Ammon's horn (tissue), 1 donor: ENCODE measurements at regions not wholly inside any gene's neighbourhood (a gene's known extent, or its start where the extent isn't known, plus 50 kb on each side); places are given as distances from the start of the nearest gene placed in this dataset.

Experiments
- DNase-seq: peaks from one replicate; pipeline ENCODE4 v3.0.0-alpha.2; 2016; ENCODE audit warnings: low spot score

GRCh38 chr10:4581929-4582328, 244.1 kb upstream of the AKR1E2 start:
- no peak for DNase-seq

GRCh38 chr10:4579844-4580243, 246.2 kb upstream of the AKR1E2 start:
- no peak for DNase-seq

GRCh38 chr10:4576206-4576605, 249.8 kb upstream of the AKR1E2 start:
- DNase-seq = no peak

GRCh38 chr10:4569151-4569550, 256.9 kb upstream of the AKR1E2 start:
- no peak for DNase-seq

GRCh38 chr10:4568731-4569130, 257.3 kb upstream of the AKR1E2 start:
- no peak for DNase-seq

GRCh38 chr10:4568086-4568485, 257.9 kb upstream of the AKR1E2 start:
- no peak for DNase-seq

GRCh38 chr10:4567637-4568036, 258.4 kb upstream of the AKR1E2 start:
- no peak for DNase-seq

- DNase-seq = no peak
Measured at GRCh38 chr10:4566011-4566410, 260.0 kb upstream of the AKR1E2 start.

GRCh38 chr10:4561296-4561695, 264.7 kb upstream of the AKR1E2 start:
- DNase-seq = no peak

- no peak for DNase-seq
Measured at GRCh38 chr10:4557469-4557868, 268.5 kb upstream of the AKR1E2 start.

GRCh38 chr10:4556527-4556926, 269.5 kb upstream of the AKR1E2 start:
- no peak for DNase-seq

- DNase-seq = no peak
Measured at GRCh38 chr10:4555920-4556319, 270.1 kb upstream of the AKR1E2 start.

GRCh38 chr10:4549139-4549653, 276.8 kb upstream of the AKR1E2 start:
- no peak for DNase-seq

GRCh38 chr10:4546931-4547330, 279.1 kb upstream of the AKR1E2 start:
- no peak for DNase-seq

GRCh38 chr10:4546500-4546899, 279.5 kb upstream of the AKR1E2 start:
- DNase-seq = no peak

GRCh38 chr10:4545062-4545461, 280.9 kb upstream of the AKR1E2 start:
- no peak for DNase-seq

GRCh38 chr10:4543938-4544533, 282.0 kb upstream of the AKR1E2 start:
- DNase-seq = no peak

- DNase-seq = no peak
Measured at GRCh38 chr10:4541292-4541691, 284.7 kb upstream of the AKR1E2 start.

- no peak for DNase-seq
Measured at GRCh38 chr10:4538016-4538415, 288.0 kb upstream of the AKR1E2 start.

- no peak for DNase-seq
Measured at GRCh38 chr10:4535521-4535920, 290.5 kb upstream of the AKR1E2 start.

- no peak for DNase-seq
Measured at GRCh38 chr10:4533621-4534020, 292.4 kb upstream of the AKR1E2 start.

- no peak for DNase-seq
Measured at GRCh38 chr10:4532976-4533375, 293.0 kb upstream of the AKR1E2 start.

GRCh38 chr10:4532467-4532866, 293.5 kb upstream of the AKR1E2 start:
- DNase-seq = no peak

GRCh38 chr10:4532011-4532410, 294.0 kb upstream of the AKR1E2 start:
- DNase-seq = no peak
